Thyroid gland (tissue), 4 donors: ENCODE measurements at regions not wholly inside any gene's neighbourhood (a gene's known extent, or its start where the extent isn't known, plus 50 kb on each side); places are given as distances from the start of the nearest gene placed in this dataset.

ENCODE experiments used
- POLR2A ChIP-seq, 2 donors: fragments of 450-650 bp; IDR thresholded peaks; one replicate each; pipeline ENCODE4 v1.6.1; 2017; ENCODE audit warnings: antibody characterized with exemption in 2 of 2, mild to moderate bottlenecking in 2 of 2, moderate library complexity in 1 of 2
- TF ChIP-seq, protein P1 (sequence below), 6 experiments: fragments of 200-600 bp in 3 of 6; fragments of 450-650 bp in 3 of 6; sonication (generic) in 3 of 6; IDR thresholded peaks; one replicate each; pipeline ENCODE4 v1.5.1; 2016 to 2019; ENCODE audit warnings: antibody characterized with exemption in 6 of 6, mild to moderate bottlenecking in 2 of 6, inconsistent platforms in 1 of 6, moderate library complexity in 1 of 6

DNA sequence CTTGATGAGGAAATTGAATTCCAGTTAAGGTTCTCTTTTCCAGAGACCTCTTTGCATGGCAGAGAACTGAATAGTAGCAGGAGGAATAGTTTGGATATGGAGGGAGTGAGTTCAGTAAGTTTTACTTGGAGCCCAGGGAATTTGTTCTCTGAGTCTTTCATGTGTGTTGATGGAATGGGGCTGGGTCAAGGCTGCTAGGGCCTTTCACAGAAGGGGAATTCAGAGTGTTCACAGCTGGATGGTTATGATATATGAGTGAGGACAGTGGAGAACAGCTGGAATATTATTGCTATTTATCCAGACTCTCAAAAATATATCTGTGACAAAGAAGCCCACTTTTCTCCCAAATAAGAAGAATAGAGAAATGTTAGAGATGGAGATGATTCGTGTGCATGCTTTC, 372.8 kb downstream of the PLK2 start:
- TF ChIP-seq, protein P1, sequence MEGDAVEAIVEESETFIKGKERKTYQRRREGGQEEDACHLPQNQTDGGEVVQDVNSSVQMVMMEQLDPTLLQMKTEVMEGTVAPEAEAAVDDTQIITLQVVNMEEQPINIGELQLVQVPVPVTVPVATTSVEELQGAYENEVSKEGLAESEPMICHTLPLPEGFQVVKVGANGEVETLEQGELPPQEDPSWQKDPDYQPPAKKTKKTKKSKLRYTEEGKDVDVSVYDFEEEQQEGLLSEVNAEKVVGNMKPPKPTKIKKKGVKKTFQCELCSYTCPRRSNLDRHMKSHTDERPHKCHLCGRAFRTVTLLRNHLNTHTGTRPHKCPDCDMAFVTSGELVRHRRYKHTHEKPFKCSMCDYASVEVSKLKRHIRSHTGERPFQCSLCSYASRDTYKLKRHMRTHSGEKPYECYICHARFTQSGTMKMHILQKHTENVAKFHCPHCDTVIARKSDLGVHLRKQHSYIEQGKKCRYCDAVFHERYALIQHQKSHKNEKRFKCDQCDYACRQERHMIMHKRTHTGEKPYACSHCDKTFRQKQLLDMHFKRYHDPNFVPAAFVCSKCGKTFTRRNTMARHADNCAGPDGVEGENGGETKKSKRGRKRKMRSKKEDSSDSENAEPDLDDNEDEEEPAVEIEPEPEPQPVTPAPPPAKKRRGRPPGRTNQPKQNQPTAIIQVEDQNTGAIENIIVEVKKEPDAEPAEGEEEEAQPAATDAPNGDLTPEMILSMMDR (IDR thresholded peaks at IDR 0.05): no peak
- TF ChIP-seq POLR2A (IDR thresholded peaks at IDR 0.05): no peak
